ENCODE measurements at regions not wholly inside any gene's neighbourhood (a gene's known extent, or its start where the extent isn't known, plus 50 kb on each side); places are given as distances from the start of the nearest gene placed in this dataset.

GRCh38 chr13:57056601-57057180, 84.0 kb upstream of the PRR20A start:
- TF ChIP-seq CTCF (IDR thresholded peaks at IDR 0.05) (no peak), POLR2A (IDR thresholded peaks at IDR 0.05) (no peak)

All from Peyer's patch (tissue), 4 donors.